Smooth muscle cell (in vitro differentiated cells): ENCODE measurements at regions not wholly inside any gene's neighbourhood (a gene's known extent, or its start where the extent isn't known, plus 50 kb on each side); places are given as distances from the start of the nearest gene placed in this dataset.

Experiments used
- DNase-seq: peaks from one replicate; lab custom pipeline; 2025; ENCODE audit not compliant: unreplicated experiment; lab: John Stamatoyannopoulos, UW
- H2AFZ ChIP-seq: fragments of 200-600 bp; sonication (generic); 2 replicates; pipeline ENCODE4 v1.6.0; 2016; ENCODE audit warnings: antibody characterized with exemption, low read depth, mild to moderate bottlenecking
- H3F3A ChIP-seq: fragments of 200-600 bp; sonication (generic); 2 replicates; pipeline ENCODE4 v1.6.0; 2017; ENCODE audit warnings: antibody characterized with exemption, low read depth
- H3K27ac ChIP-seq: fragments of 200-600 bp; sonication (generic); 2 replicates; pipeline ENCODE4 v1.5.1; 2016; ENCODE audit warnings: low read depth, mild to moderate bottlenecking
- H3K27me3 ChIP-seq: fragments of 200-600 bp; sonication (generic); 2 replicates; pipeline ENCODE4 v1.6.1; 2016; ENCODE audit warnings: low read depth, mild to moderate bottlenecking
- H3K36me3 ChIP-seq: fragments of 200-600 bp; sonication (generic); 2 replicates; pipeline ENCODE4 v1.5.1; 2016; ENCODE audit warnings: low read depth
- H3K4me1 ChIP-seq: fragments of 200-600 bp; sonication (generic); 2 replicates; pipeline ENCODE4 v1.5.1; 2016; ENCODE audit warnings: low read depth
- H3K4me2 ChIP-seq: fragments of 200-600 bp; sonication (generic); 2 replicates; pipeline ENCODE4 v1.6.0; 2016; ENCODE audit warnings: mild to moderate bottlenecking
- H3K4me3 ChIP-seq: fragments of 200-600 bp; sonication (generic); 2 replicates; pipeline ENCODE4 v1.5.1; 2016; ENCODE audit warnings: mild to moderate bottlenecking
- H3K79me2 ChIP-seq: fragments of 200-600 bp; sonication (generic); 2 replicates; pipeline ENCODE4 v1.6.0; 2016; ENCODE audit warnings: low read depth, mild to moderate bottlenecking
- H3K9ac ChIP-seq: fragments of 200-600 bp; sonication (generic); 2 replicates; pipeline ENCODE4 v1.6.0; 2016; ENCODE audit warnings: low read depth
- H3K9me3 ChIP-seq: fragments of 200-600 bp; sonication (generic); replicated peaks from 2 replicates; pipeline ENCODE4 v1.5.1; 2016; ENCODE audit warnings: low read depth
- H4K20me1 ChIP-seq: fragments of 200-600 bp; sonication (generic); 2 replicates; pipeline ENCODE4 v1.6.0; 2016; ENCODE audit warnings: low read depth
- CTCF ChIP-seq: fragments of 200-600 bp; sonication (generic); IDR thresholded peaks from 2 replicates; pipeline ENCODE4 v1.5.1; 2017; ENCODE audit warnings: borderline replicate concordance, mild to moderate bottlenecking, antibody characterized with exemption; ENCODE audit not compliant: insufficient read depth, poor library complexity, severe bottlenecking
- WGBS: methylation state at CpG from one replicate; pipeline ENCODE4 v1.1.7; 2016; ENCODE audit warnings: low lambda C conversion rate; 5-methylcytosine and 5-hydroxymethylcytosine counted together

DNA sequence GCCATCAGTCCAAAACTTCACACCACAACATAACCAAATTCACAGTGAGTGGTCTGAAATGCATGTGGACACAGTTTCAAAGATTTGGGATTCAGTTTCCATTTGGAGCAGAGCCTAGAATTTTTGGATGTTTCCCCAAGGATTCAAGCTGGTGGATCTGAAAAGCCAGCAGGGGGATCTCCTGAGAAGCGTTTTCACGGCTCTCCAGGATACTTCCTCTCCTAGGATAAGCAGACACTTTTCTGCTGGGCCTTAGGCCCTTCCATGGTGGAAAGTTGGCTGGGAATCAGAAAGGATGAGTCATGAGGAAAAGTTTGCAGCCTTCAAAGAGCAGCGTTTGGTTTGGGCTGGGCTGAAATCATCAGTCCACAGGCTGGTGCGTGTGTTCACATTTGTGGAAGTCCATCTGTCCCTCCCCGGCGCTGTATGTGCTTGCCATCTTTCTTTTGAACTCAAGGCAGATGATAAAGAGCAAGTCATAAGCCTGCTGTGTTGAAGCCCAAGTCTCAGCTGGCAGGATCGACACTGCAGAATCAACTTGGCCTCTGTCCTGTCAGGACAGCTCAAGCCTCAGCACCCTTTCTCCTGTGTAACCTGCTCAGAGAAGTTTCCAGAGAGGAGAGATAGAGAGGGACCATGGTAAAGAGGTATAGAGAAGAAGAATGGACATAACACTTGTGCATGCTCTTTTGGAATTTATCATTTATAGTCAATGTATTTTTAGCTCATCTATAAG lies 152.6 kb upstream of the MSX2 start:
- peak; percentile 27 for TF ChIP-seq CTCF
- H3K27ac ChIP-seq = peak overlapping the region; percentile 89
- H3K79me2 ChIP-seq = no peaks in the 10 kb centered on the region
- no peak overlapping the region for H3K9ac ChIP-seq
- no peak overlapping the region for H3K4me3 ChIP-seq
- peaks cover 22% of the 10 kb centered on the region for H3K4me1 ChIP-seq
- no peaks in the 10 kb centered on the region for H3K9me3 ChIP-seq
- WGBS = 8% methylated on average over 7 of the region's 7 CpGs
- peaks cover 26% of the 10 kb centered on the region for H3F3A ChIP-seq
- H3K27me3 ChIP-seq = no peaks in the 10 kb centered on the region
- no peaks in the 10 kb centered on the region for H4K20me1 ChIP-seq
- H2AFZ ChIP-seq = no peak overlapping the region
- no peaks in the 10 kb centered on the region for H3K36me3 ChIP-seq
- DNase-seq = peak; percentile 29
- peak overlapping the region; percentile 73 for H3K4me2 ChIP-seq

DNA sequence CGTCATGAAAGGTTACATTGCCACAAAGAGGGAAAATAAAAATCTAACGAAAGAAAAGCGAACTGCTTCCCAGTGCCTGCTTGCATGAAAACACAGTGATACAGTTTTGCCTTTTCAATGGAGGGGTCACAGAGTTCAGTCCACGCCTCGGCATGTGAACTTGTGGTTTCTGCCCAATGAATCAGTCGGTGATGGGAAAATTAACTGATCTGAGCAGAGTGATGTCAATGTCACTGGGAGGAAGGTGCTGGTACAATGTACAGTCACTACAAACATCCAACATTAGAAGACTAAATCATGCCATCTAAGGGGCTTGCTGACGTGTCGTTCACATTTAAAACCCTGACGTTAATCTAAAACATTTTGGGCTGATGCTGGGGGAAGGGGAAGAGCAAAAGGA lies 151.8 kb upstream of the MSX2 start:
- peak overlapping the region; percentile 89 for H3K27ac ChIP-seq
- H3F3A ChIP-seq = peaks cover 26% of the 10 kb centered on the region
- H3K4me1 ChIP-seq = peaks cover 22% of the 10 kb centered on the region
- peak overlapping the region; percentile 65 for H3K9ac ChIP-seq
- no peaks in the 10 kb centered on the region for H3K36me3 ChIP-seq
- WGBS = 47% methylated on average over 9 of the region's 9 CpGs
- no peak for TF ChIP-seq CTCF
- H3K4me2 ChIP-seq = peak overlapping the region; percentile 73
- H3K4me3 ChIP-seq = no peak overlapping the region
- no peak overlapping the region for H2AFZ ChIP-seq
- H3K27me3 ChIP-seq = no peaks in the 10 kb centered on the region
- H3K79me2 ChIP-seq = no peaks in the 10 kb centered on the region
- no peaks in the 10 kb centered on the region for H4K20me1 ChIP-seq
- no peaks in the 10 kb centered on the region for H3K9me3 ChIP-seq
- DNase-seq = no peak

DNA sequence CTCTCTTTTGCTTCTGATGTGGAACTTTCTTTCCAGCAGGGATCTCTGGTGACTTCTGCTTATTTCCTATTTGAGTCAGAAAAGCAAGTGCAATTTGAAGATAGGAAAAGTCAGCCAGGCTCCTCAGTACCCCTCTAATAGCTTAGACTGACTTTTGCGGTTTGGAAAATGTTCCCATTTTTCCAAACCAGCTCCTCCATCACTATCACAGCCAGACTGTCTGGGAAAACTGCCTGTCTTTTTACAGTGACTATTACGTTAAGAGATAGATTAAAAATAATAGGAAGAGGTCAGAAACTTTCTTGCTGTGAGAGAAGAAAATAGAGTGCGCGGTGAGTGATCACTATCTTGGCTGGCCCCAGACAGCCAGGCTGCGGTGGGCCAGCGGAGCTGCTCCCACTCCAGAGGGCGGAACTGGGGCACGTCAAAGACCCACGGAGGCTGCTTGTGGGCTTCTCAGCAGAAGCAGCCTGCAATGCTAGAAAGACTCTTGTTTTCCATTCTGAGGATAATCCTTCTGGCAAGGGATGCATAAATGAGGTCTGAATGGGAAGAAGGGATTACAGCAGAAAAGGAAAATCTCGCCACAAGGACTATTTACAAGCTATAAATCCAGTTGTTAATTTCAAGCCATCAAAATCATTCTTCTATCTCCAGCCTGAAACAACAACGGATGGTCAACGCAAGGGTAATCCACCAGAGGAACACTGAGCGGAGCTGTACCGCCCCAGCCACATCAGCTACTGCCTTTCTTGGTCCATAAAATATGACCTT lies 151.0 kb upstream of the MSX2 start:
- DNase-seq = no peak
- no peak overlapping the region for H3K4me3 ChIP-seq
- peak overlapping the region; percentile 89 for H3K27ac ChIP-seq
- no peaks in the 10 kb centered on the region for H3K79me2 ChIP-seq
- H4K20me1 ChIP-seq = no peaks in the 10 kb centered on the region
- no peaks in the 10 kb centered on the region for H3K9me3 ChIP-seq
- H3K27me3 ChIP-seq = no peaks in the 10 kb centered on the region
- H2AFZ ChIP-seq = no peak overlapping the region
- WGBS = 8% methylated on average over 14 of the region's 14 CpGs
- peaks cover 22% of the 10 kb centered on the region for H3K4me1 ChIP-seq
- peaks cover 26% of the 10 kb centered on the region for H3F3A ChIP-seq
- H3K36me3 ChIP-seq = no peaks in the 10 kb centered on the region
- H3K9ac ChIP-seq = peak overlapping the region; percentile 65
- no peak for TF ChIP-seq CTCF
- H3K4me2 ChIP-seq = peak overlapping the region; percentile 73
